ENCODE measurements at regions not wholly inside any gene's neighbourhood (a gene's known extent, or its start where the extent isn't known, plus 50 kb on each side); places are given as distances from the start of the nearest gene placed in this dataset.
"Not testable (repeated sequence)": the region's sequence is repeated elsewhere in the genome, so short reads cannot be mapped to it uniquely, and the experiment has no call there.

DNA sequence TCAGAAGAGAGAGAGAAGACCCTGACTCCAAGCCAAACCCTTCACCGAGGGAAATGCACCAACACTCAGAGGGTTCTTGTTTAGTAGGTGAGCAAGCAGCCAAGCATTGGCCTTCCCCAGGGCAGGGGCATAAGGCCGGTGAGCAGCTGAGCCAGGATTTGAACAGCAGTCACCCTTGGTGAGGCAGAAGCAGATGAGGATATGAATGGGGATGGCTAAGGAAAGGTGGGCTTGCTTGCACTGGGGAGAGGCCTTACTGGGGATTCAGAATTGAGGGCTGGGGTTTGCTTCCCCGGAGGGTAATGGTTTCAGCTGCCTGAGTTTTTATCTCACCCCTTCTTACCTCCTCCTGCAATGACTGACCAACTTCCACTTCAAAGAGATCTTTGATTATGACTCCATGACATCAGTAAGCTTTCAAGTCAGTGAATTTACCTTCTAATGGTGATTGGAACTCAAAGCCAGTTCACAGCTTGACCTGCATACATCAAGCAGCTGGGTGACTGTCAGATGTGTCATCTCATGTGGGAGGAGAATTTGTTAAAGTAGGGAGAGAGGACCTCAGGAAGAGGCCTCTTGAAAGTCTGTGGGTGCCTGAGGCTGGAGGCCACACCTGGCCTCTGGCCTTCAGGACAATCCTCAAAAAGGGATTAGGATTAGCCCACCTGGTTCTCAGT, 114.5 kb upstream of the PLGLB2 start:
- not testable (repeated sequence) for DNase-seq

DNA sequence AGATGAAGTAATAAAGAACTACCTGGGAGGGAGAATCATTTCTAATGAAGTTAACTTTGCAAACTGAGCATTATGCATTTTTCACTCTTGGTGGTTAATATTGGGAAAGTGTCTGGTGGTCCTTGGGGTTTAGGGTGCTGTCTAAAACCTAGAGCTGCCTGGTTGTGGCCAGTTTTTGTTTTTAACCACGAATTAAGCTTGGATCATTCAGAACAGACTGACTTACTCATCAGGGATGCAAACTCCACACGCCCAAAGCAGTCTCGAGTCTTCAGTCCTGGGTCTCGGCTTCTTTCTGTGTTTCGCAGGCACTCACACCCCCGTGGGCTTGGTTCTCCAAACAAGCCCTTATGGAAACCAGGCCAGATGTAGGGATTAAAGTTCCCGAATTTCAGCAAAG, 113.8 kb upstream of the PLGLB2 start:
- DNase-seq: not testable (repeated sequence)

DNA sequence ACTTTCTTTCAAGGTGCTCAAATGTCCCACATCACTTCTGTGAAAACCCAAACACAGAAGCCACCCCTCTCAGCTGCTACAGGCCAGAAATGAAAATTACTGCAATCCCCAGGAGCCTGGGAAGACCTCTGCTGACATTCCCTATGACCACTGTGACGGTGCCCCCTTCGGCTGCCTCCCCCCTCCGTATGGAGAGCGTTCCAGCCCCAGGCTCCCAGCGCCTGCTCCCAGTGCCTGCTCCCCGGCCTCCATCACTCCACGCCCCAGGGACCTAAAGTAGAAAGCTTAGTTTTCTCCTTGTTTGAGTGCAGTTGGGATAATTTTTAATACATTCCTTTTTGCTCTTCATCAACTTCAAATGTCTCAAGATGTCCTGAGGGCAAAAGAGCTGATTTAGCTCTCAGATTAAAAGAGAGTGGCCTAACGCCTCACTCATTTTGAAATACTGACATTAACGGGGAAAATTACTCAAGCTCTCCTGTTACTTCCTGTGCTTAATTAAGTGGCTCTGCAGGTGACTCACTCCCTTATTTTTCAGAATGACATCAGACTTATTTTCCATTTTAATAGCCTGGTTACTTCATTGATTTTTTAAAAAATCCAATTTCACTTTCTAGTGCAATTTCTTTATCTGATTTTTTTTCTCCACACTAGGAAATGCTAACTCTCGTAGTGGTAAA, 112.8 kb upstream of the PLGLB2 start:
- DNase-seq: not testable (repeated sequence)

- not testable (repeated sequence) for DNase-seq
Observed at GRCh38 chr2:87636246-87636645, 111.6 kb upstream of the PLGLB2 start.

- DNase-seq: not testable (repeated sequence)
Observed at GRCh38 chr2:87636735-87637134, 111.2 kb upstream of the PLGLB2 start.

DNA sequence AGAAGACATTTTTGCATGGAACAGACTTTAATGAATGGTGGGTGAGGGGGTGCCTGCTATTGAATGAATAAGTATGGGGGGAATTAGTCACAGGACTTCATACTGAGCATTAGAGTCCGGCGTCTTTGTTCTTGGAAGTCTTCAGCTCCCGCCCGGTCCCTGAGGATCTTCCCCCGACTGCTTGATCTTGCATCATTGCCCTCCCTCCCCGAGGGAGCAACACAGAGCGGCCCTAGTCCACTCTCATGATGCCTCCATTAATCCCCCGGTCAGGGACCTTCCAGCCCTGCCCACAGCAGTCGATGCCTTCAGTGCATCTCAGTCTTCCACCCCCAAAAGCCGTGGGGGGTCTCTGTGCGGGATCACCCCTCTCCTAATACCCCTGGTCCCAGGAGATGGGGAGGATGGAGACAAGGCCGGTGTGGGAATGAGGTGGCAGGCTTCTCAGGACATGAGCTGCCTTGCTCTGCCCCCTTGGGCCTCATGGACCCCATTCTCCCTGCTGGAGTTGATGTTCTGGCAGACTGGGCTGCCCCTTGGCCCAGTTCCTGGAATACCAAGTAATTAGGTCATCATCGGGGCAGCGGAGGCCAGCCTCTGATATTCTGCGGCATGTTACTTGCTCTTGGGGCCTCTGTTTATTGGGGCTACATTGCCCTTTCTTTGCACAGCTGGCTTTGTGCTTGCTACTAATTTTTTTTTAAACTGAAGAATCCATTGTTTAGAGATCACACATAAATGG, 110.5 kb upstream of the PLGLB2 start:
- not testable (repeated sequence) for DNase-seq

DNA sequence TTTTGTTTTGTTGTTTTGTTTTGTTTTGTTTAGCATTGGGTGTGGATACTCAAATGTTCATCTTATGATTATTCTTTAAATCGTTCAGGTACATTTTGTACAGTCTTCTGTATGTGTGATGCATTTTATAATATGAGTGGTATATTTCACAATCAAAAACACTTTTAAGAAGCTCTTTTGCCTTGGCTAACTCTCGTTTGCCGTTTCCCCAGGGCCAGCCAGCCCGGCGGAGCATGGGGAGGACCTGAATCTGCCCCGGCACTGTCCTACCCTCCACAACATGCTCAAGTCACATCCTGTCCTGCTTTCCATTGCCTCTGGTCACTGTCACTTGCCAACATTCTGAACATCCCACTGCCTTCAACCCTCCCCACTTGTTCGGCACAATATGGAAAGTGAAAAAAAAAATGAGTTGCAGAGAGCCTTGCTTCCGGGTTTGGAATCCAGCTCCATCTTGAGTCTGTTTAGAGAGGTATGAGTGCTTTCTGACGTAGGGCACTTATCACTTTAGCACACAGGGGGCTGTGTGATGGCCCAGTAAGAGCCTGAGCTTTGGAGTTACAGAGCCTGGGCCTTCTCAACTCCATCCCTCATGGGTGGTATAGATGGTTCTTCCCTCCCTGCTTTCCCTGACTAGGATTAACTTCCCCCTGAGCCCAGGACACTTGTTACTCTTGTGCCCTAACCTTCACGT, 109.6 kb upstream of the PLGLB2 start:
- not testable (repeated sequence) for DNase-seq

DNA sequence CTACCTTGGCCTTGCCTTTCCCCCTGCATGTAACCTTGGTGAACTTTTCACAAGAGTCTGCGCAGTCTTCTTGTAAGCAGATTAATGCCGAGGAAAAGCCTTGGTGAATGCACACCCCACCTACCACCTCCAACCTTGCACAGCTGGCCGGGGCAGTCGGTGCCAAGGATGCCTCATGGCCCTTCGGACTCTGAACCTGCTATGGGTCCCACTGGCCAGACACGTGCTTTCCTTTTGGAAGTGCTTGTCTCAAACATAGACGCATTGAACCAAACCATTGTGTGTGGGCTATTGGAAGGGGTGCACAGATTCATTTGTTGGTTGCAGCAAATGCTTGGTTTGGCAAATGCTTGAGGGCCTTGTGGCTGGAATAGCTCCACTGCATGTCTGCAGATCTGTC, 109.0 kb upstream of the PLGLB2 start:
- DNase-seq: not testable (repeated sequence)

GRCh38 chr2:87639801-87640440, 108.0 kb upstream of the PLGLB2 start:
- not testable (repeated sequence) for DNase-seq

GRCh38 chr2:87640961-87641563, 106.8 kb upstream of the PLGLB2 start:
- not testable (repeated sequence) for DNase-seq

DNA sequence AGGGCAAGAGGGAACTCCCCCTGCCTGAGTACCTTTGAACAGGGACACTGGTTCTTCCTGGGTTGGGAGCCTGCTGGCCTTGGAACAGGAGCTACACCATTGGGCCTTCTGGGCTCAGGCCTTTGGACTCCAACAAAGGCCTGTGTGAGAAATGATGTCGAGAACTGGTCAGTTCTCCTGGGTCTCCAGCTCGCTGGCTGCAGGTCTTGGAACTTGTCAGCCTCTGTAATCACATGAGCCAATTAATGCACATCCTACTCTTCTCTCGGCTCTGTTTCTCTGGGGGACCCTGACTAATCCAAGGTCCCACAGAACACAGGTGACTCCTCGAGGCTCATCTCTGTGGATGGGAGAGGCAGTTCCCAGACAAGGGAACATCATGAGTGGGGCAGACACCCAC, 104.7 kb upstream of the PLGLB2 start:
- DNase-seq: not testable (repeated sequence)

DNA sequence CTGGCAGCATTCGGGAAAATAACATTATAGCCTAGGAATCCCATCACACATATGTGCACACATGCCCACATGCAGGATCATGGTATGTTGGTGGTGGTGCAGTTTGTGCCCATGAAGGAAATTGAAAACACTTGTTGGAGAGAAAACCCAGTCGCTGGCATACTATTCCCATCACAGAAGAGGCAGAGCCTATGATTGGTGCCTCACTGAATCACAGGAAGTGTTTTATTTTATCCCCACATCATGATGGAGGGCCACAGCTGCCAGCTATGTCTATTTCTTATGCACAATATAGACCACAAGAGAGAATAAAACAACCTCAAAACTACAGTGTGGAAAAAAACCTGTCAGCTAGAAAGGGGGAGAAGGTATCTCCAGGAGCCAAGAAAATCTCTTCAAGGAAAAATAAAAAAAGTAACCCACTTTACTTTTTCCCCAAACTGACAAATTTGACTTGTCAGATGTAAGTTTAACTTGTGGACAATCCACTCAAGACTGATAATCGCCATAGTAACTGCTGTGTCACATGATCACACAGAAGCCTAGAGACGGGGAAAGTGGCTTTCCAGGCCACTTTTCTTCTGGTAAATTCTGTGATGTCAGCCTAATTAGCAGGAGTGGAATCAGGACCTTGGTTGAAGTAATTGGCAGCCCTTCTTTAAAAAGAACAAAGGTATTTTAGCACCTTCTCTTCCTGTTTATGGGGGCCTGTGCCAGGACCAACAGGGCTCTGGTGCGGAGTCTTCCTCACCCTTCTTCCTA, 100.0 kb upstream of the PLGLB2 start:
- DNase-seq: not testable (repeated sequence)

DNA sequence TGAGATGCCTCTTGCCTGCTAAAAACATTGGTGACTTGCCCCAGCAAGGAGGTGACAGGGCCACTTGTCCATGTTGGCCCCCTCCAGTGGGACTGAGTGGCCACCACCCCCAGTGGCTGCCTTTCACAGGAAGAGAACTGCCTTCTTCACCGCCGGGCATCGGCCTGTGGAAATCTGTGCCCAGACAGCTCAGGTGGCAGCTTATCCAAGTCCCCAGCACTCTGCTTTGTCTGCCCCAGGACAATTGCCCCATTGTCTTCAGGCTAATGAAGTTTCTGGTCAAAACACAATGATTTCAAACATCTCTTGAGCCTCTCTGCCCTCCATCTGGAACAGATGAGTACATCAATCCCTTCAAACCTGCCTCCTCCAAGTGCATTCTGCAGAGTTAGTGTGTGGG, 99.1 kb upstream of the PLGLB2 start:
- not testable (repeated sequence) for DNase-seq

- not testable (repeated sequence) for DNase-seq
Observed at GRCh38 chr2:87649871-87650270, 98.0 kb upstream of the PLGLB2 start.

DNA sequence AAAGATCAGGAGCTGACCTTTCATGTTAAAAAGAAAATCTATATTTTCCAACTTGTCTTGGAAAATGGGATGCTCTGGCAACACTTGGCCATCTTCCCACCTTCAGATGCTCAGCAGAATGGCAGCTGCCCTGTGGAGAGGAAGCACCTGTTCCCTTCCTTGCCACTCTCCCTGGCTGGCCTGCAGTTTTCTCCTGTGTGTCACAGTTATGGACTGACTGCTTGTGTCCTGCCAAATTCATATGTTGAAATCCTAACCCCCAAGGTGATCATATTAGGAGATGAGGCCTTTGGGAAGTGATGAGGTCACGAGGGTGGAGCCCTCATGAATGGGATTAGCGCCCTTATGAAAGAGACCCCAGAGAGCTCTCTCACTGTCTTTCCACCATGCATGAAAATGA, 97.0 kb upstream of the PLGLB2 start:
- DNase-seq: not testable (repeated sequence)

GRCh38 chr2:87651589-87651988, 96.3 kb upstream of the PLGLB2 start:
- not testable (repeated sequence) for DNase-seq

GRCh38 chr2:87653373-87653772, 94.5 kb upstream of the PLGLB2 start:
- DNase-seq: not testable (repeated sequence)

DNA sequence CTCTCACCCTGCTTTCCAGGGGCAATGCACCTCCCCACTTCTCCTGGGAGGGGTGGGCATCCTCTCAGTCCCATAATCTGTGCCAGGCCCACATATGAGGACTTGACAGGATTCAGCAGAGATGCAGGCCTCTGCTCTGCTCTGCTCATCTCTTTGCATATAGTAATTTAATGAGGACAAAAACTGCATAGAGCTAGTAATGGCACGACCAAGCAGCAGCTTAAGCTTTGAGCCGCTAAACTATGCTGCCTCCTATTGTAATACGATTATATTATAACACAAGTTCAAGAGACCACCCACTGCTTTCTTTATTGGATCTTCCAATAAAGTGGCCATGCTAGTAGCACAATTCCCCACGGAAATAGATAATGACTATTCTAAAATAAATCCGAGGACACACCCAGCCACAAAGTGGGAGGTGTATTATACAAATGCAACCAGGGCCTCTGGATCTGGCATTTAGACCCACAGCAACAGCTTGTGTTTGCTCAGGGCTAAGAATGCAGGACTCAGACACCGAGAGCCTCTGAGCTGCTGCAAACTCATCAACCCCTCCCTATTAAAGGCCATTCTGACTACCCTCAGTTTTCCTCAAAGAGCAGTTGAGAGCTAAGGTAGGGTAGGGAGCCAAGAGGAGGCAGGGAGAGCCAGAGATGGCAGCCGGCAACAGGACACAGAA, 93.6 kb upstream of the PLGLB2 start:
- not testable (repeated sequence) for DNase-seq

- DNase-seq: not testable (repeated sequence)
Observed at GRCh38 chr2:87657915-87658314, 90.0 kb upstream of the PLGLB2 start.

- DNase-seq: not testable (repeated sequence)
Observed at GRCh38 chr2:87658357-87658756, 89.5 kb upstream of the PLGLB2 start.

GRCh38 chr2:87658976-87659375, 88.9 kb upstream of the PLGLB2 start:
- not testable (repeated sequence) for DNase-seq

Data from activated T-cell treated with anti-CD3 and anti-CD28 coated beads, Interleukin-2, amount 50 U/mL, for 1 hour (primary cell).